SK-N-SH (cell line): ENCODE measurements at regions not wholly inside any gene's neighbourhood (a gene's known extent, or its start where the extent isn't known, plus 50 kb on each side); places are given as distances from the start of the nearest gene placed in this dataset.

Source experiments
- CTCF ChIA-PET: fragments of 300-600, 350-600 bp; formaldehyde crosslinking; extraction: SDS; loops from one replicate; lab custom pipeline; 2021; lab: Yijun Ruan, JAX
- POLR2A ChIA-PET: fragments of 350-600 bp; sonication (Branson Sonifier 250); formaldehyde crosslinking; extraction: SDS; loops from one replicate; lab custom pipeline; 2020; ENCODE audit warnings: antibody characterized with exemption, inconsistent platforms; lab: Yijun Ruan, JAX
- DNase-seq: peaks from one replicate; pipeline ENCODE4 v3.0.0; 2012
- H2AFZ ChIP-seq: fragments of 200-600 bp; sonication (generic); 2 replicates; pipeline ENCODE4 v1.8.1; 2016; ENCODE audit warnings: antibody characterized with exemption, mild to moderate bottlenecking, low read depth
- H3F3A ChIP-seq: fragments of 200-600 bp; sonication (generic); replicated peaks from 2 replicates; pipeline ENCODE3; 2016; ENCODE audit warnings: antibody characterized with exemption, mild to moderate bottlenecking; ENCODE audit not compliant: insufficient read depth
- H3K27ac ChIP-seq, 2 experiments: fragments of 200-500 bp in 1 of 2; fragments of 200-600 bp in 1 of 2; sonication (Bioruptor generic) in 1 of 2; sonication (generic), shearing (Covaris generic) in 1 of 2; 2 replicates each; pipeline versions ENCODE4 v1.5.1 to v1.6.1; 2014 to 2016; ENCODE audit warnings: low read depth in 2 of 2, inconsistent platforms in 1 of 2, low read length in 1 of 2, mild to moderate bottlenecking in 1 of 2, mixed read lengths in 1 of 2
- H3K27me3 ChIP-seq: fragments of 200-600 bp; sonication (generic), shearing (Covaris generic); 2 replicates; pipeline ENCODE4 v1.6.1; 2016; ENCODE audit warnings: mixed run types; ENCODE audit not compliant: insufficient read depth
- H3K36me3 ChIP-seq, 2 experiments: fragments of 200-500 bp in 1 of 2; fragments of 200-600 bp in 1 of 2; sonication (Bioruptor generic) in 1 of 2; sonication (generic) in 1 of 2; replicated peaks in 1 of 2; 2 replicates each; pipeline versions ENCODE3 to v1.5.1; 2014 to 2016; ENCODE audit warnings: low read length in 1 of 2, mild to moderate bottlenecking in 1 of 2; ENCODE audit not compliant: insufficient read depth in 2 of 2, control insufficient read depth in 1 of 2
- H3K4me1 ChIP-seq, 2 experiments: fragments of 200-500 bp in 1 of 2; fragments of 200-600 bp in 1 of 2; sonication (Bioruptor generic) in 1 of 2; sonication (generic), shearing (Covaris generic) in 1 of 2; 2 replicates each; pipeline versions ENCODE4 v1.5.1 to v1.6.1; 2014 to 2016; ENCODE audit warnings: low read depth in 1 of 2, low read length in 1 of 2, mixed run types in 1 of 2; ENCODE audit not compliant: insufficient read depth in 2 of 2, control insufficient read depth in 1 of 2
- H3K4me2 ChIP-seq: fragments of 200-600 bp; sonication (generic), shearing (Covaris generic); 2 replicates; pipeline ENCODE4 v1.6.1; 2017; ENCODE audit warnings: mixed run types
- H3K4me3 ChIP-seq, 2 experiments: fragments of 200-500 bp in 1 of 2; fragments of 200-600 bp in 1 of 2; sonication (Bioruptor generic) in 1 of 2; sonication (generic), shearing (Covaris generic) in 1 of 2; 2 replicates each; pipeline versions ENCODE4 v1.5.1 to v1.8.1; 2014 to 2016; ENCODE audit warnings: low read depth in 2 of 2, inconsistent platforms in 1 of 2, low read length in 1 of 2, mild to moderate bottlenecking in 1 of 2, mixed read lengths in 1 of 2, moderate library complexity in 1 of 2
- H3K79me2 ChIP-seq: fragments of 200-600 bp; sonication (generic); 2 replicates; pipeline ENCODE4 v1.8.1; 2017; ENCODE audit warnings: mild to moderate bottlenecking; ENCODE audit not compliant: insufficient read depth
- H3K9ac ChIP-seq: fragments of 200-600 bp; sonication (generic); 2 replicates; pipeline ENCODE4 v1.6.1; 2017; ENCODE audit warnings: mixed run types
- H3K9me2 ChIP-seq: fragments of 200-600 bp; sonication (generic); 2 replicates; pipeline ENCODE4 v1.6.1; 2017; ENCODE audit warnings: mixed run types
- H3K9me3 ChIP-seq: fragments of 200-600 bp; sonication (generic); 2 replicates; pipeline ENCODE4 v1.6.1; 2017; ENCODE audit warnings: mixed run types, mild to moderate bottlenecking, moderate library complexity
- H4K20me1 ChIP-seq: fragments of 200-600 bp; sonication (generic); 2 replicates; pipeline ENCODE4 v1.6.1; 2017; ENCODE audit warnings: mild to moderate bottlenecking, mixed run types; ENCODE audit not compliant: insufficient read depth
- CHD2 ChIP-seq: fragments of 150-350 bp; IDR thresholded peaks from 2 replicates; pipeline ENCODE4 v1.6.1; 2018; ENCODE audit warnings: low read length; ENCODE audit not compliant: partially characterized antibody
- EP300 ChIP-seq, 2 experiments: IDR thresholded peaks; 2 replicates each; pipeline versions ENCODE4 v1.4.0 to v1.6.1; 2012; ENCODE audit warnings: borderline replicate concordance in 1 of 2, low read depth in 1 of 2, low read length in 1 of 2
- EZH2phosphoT487 ChIP-seq: fragments of 200-600 bp; sonication (generic); IDR thresholded peaks from 2 replicates; pipeline ENCODE4 v1.6.1; 2017; ENCODE audit warnings: low read depth, mixed run types, mild to moderate bottlenecking, antibody characterized with exemption, moderate library complexity, borderline replicate concordance
- FOSL2 ChIP-seq: IDR thresholded peaks from 2 replicates; pipeline ENCODE4 v1.4.0; 2012; ENCODE audit warnings: low read depth, mild to moderate bottlenecking, moderate library complexity, borderline replicate concordance
- FOXJ3 ChIP-seq: sonication (generic); formaldehyde crosslinking; IDR thresholded peaks from 2 replicates; pipeline ENCODE4 v1.5.1; 2020; ENCODE audit warnings: mild to moderate bottlenecking, missing genetic modification reagents
- FOXM1 ChIP-seq: IDR thresholded peaks from 2 replicates; pipeline ENCODE4 v1.4.0; 2012; ENCODE audit warnings: low read depth, mild to moderate bottlenecking
- GABPA ChIP-seq: IDR thresholded peaks from 2 replicates; pipeline ENCODE4 v1.4.0; 2012; ENCODE audit warnings: low read depth, mild to moderate bottlenecking
- GATA2 ChIP-seq: sonication (generic); formaldehyde crosslinking; IDR thresholded peaks from 2 replicates; pipeline ENCODE4 v1.5.0; 2020; ENCODE audit warnings: mild to moderate bottlenecking, missing genetic modification reagents
- JUND ChIP-seq: IDR thresholded peaks from 2 replicates; pipeline ENCODE4 v1.4.0; 2012
- MEF2A ChIP-seq: IDR thresholded peaks from 2 replicates; pipeline ENCODE4 v1.4.0; 2012; ENCODE audit warnings: low read depth, borderline replicate concordance
- POLR2AphosphoS5 ChIP-seq: IDR thresholded peaks from 2 replicates; pipeline ENCODE4 v1.6.1; 2012; ENCODE audit warnings: low read depth, low read length
- RAD21 ChIP-seq: IDR thresholded peaks from 2 replicates; pipeline ENCODE4 v1.6.1; 2012; ENCODE audit warnings: mild to moderate bottlenecking, low read length
- RCOR1 ChIP-seq: fragments of 150-350 bp; IDR thresholded peaks from 2 replicates; pipeline ENCODE4 v1.6.1; 2017; ENCODE audit warnings: antibody characterized with exemption, low read length
- RFX5 ChIP-seq: IDR thresholded peaks from 2 replicates; pipeline ENCODE4 v1.6.1; 2012; ENCODE audit warnings: mild to moderate bottlenecking, improper control_type of control experiment, low read length
- RXRA ChIP-seq: IDR thresholded peaks from 2 replicates; pipeline ENCODE4 v1.4.0; 2012; ENCODE audit warnings: low read depth, mild to moderate bottlenecking, borderline replicate concordance
- SIN3A ChIP-seq: IDR thresholded peaks from 2 replicates; pipeline ENCODE4 v1.6.1; 2012; ENCODE audit warnings: low read depth, mild to moderate bottlenecking, low read length, moderate library complexity, borderline replicate concordance
- TAF1 ChIP-seq: IDR thresholded peaks from 2 replicates; pipeline ENCODE4 v1.6.1; 2012; ENCODE audit warnings: low read depth, mild to moderate bottlenecking, low read length, moderate library complexity, borderline replicate concordance
- WGBS: methylation state at CpG from one replicate; pipeline ENCODE4 v1.1.6; 2017; ENCODE audit warnings: low lambda C conversion rate; 5-methylcytosine and 5-hydroxymethylcytosine counted together
- TF ChIP-seq, protein P1 (sequence below): IDR thresholded peaks from 2 replicates; pipeline ENCODE4 v1.4.0; 2012; ENCODE audit warnings: low read depth, borderline replicate concordance
- TF ChIP-seq, protein P2 (sequence below): fragments of 150-350 bp; IDR thresholded peaks from 2 replicates; pipeline ENCODE4 v1.6.1; 2016; ENCODE audit warnings: mild to moderate bottlenecking, low read depth, low read length
- TF ChIP-seq, protein P3 (sequence below): IDR thresholded peaks from 2 replicates; pipeline ENCODE4 v1.4.0; 2012; ENCODE audit warnings: low read depth
- TF ChIP-seq, protein P4 (sequence below): fragments of 150-350 bp; IDR thresholded peaks from 2 replicates; pipeline ENCODE4 v1.6.1; 2017; ENCODE audit warnings: antibody characterized with exemption, low read length, low read depth, borderline replicate concordance

DNA sequence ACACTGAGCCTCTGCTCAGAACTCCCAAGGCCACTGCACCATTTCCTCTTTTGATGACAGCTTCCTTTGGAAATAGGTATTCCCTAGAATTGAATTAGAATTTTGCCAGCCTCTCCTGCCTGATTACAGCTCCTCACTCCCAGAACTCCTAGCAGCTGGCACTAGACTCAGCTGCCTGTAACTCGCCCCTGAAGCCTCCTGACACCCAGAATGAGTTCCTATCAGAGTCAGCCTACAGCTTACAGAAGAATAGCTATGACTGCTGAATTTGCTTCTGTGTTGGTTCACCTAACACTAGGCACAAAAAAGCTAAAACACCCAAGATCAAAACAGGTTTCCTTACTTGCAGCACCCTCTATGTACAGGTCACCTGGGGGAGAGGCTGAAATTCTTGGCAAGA is 108.2 kb upstream of the PTPRM start:
- H3K27me3 ChIP-seq, result no peaks in the 10 kb centered on the region
- no peak for TF ChIP-seq RAD21
- TF ChIP-seq GATA2 (CRISPR knock-in tag), result no peak
- TF ChIP-seq, protein P1, sequence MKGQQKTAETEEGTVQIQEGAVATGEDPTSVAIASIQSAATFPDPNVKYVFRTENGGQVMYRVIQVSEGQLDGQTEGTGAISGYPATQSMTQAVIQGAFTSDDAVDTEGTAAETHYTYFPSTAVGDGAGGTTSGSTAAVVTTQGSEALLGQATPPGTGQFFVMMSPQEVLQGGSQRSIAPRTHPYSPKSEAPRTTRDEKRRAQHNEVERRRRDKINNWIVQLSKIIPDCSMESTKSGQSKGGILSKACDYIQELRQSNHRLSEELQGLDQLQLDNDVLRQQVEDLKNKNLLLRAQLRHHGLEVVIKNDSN, result no peak
- TF ChIP-seq RFX5, result no peak
- TF ChIP-seq MEF2A, result no peak
- TF ChIP-seq FOXM1, result no peak
- no peak for TF ChIP-seq CHD2
- TF ChIP-seq TAF1, result no peak
- TF ChIP-seq SIN3A, result no peak
- TF ChIP-seq, all 33 proteins: peak for 0
- H4K20me1 ChIP-seq, result no peaks in the 10 kb centered on the region
- 27% methylated on average over 1 of the region's 1 CpG for WGBS
- H2AFZ ChIP-seq, result no peak overlapping the region
- H3K9me3 ChIP-seq, result no peaks in the 10 kb centered on the region
- H3K79me2 ChIP-seq, result no peaks in the 10 kb centered on the region
- no peak overlapping the region for H3K27ac ChIP-seq
- no peaks in the 10 kb centered on the region for H3K36me3 ChIP-seq
- peaks cover 0 to 7% of the 10 kb centered on the region in 2 experiments; a peak in 1 of 4 replicates for H3K4me1 ChIP-seq
- no peaks in the 10 kb centered on the region for H3K9me2 ChIP-seq
- CTCF ChIA-PET, result interaction anchor here (0.6 to 1.3 kb wide), 3 partner anchors 9 to 727 kb away, joined by 3 to 4 read pairs (median 3); no protein-coding TSS in a partner anchor
- H3K9ac ChIP-seq, result no peak overlapping the region
- no peak for DNase-seq
- POLR2A ChIA-PET, result no interaction called here
- H3F3A ChIP-seq, result no peaks in the 10 kb centered on the region
- no peak overlapping the region for H3K4me2 ChIP-seq
- H3K4me3 ChIP-seq, result no peak overlapping the region

DNA sequence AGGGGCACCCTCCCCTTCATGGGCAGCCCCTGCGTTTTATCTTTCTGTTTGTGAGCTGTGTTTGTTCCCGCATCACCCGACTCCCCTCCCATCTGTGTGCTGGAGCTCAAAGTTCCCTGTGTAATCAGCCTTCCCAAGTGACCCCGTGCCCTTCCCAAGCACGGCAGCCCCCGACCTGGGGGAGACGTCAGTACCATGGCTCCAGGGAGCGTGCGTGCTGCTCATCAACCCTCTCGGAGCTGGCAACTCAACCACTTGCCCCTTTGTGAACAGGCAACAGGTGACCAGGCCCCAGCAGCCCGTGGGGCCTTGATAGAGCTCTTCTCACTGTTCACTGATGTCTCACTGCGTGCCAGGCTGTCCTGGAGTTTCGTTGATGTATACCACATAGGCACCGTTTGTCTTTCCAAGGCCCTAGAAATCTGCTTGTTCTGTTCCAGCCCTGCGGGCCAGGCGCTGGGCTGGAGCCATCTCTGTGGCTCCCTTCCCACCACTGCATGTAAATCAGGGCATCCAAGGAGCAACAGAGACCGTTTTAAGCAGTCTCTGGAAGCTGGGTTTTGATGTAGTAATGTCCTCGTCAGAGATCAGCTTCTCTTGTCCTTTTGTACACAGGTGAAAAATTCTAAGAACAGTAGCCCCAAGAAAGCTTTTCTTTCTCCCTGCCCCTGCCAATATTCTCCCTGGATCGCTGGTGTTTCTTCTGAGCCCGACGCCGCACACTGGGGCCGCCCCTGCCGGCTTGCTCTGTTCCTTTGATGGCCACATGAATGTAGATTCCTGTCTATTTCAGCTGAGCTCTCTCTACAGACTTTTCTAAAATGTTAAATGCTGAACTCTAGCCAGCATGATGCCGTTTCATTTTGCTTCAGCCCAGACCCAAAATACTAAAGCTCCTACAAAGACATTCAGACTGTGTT is 107.0 kb upstream of the PTPRM start:
- Histone ChIP-seq H3K4me3 (no peak overlapping the region), H3K4me2 (no peak overlapping the region), H3K9me2 (no peaks in the 10 kb centered on the region), H3K9me3 (no peaks in the 10 kb centered on the region), H3K36me3 (no peaks in the 10 kb centered on the region), H3K79me2 (no peaks in the 10 kb centered on the region), H3F3A (no peaks in the 10 kb centered on the region), H3K9ac (no peak overlapping the region), H2AFZ (no peak overlapping the region), H3K27me3 (no peaks in the 10 kb centered on the region), H4K20me1 (no peaks in the 10 kb centered on the region), H3K27ac (no peak overlapping the region), H3K4me1 (peaks cover 0 to 7% of the 10 kb centered on the region in 2 experiments; a peak in 1 of 4 replicates)
- ChIA-PET POLR2A (no interaction called here), CTCF (interaction anchor here (1.1 to 1.3 kb wide), 3 partner anchors 10 to 107 kb away, joined by 3 to 5 read pairs (median 4); partner anchors contain the start of gene PTPRM)
- no peak for DNase-seq
- no peak for TF ChIP-seq FOSL2
- TF ChIP-seq POLR2AphosphoS5, result no peak
- TF ChIP-seq EP300 (IDR thresholded peaks at IDR 0.05; ENCODE audit: borderline replicate concordance in 1 of 2, low read depth in 1 of 2, low read length in 1 of 2), result no peak
- TF ChIP-seq, protein P2, sequence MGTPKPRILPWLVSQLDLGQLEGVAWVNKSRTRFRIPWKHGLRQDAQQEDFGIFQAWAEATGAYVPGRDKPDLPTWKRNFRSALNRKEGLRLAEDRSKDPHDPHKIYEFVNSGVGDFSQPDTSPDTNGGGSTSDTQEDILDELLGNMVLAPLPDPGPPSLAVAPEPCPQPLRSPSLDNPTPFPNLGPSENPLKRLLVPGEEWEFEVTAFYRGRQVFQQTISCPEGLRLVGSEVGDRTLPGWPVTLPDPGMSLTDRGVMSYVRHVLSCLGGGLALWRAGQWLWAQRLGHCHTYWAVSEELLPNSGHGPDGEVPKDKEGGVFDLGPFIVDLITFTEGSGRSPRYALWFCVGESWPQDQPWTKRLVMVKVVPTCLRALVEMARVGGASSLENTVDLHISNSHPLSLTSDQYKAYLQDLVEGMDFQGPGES, result no peak
- no peak for TF ChIP-seq EZH2phosphoT487
- TF ChIP-seq RCOR1, result no peak
- TF ChIP-seq, protein P3, sequence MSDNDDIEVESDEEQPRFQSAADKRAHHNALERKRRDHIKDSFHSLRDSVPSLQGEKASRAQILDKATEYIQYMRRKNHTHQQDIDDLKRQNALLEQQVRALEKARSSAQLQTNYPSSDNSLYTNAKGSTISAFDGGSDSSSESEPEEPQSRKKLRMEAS, result no peak
- TF ChIP-seq GABPA, result no peak
- no peak for TF ChIP-seq JUND
- TF ChIP-seq, protein P4, sequence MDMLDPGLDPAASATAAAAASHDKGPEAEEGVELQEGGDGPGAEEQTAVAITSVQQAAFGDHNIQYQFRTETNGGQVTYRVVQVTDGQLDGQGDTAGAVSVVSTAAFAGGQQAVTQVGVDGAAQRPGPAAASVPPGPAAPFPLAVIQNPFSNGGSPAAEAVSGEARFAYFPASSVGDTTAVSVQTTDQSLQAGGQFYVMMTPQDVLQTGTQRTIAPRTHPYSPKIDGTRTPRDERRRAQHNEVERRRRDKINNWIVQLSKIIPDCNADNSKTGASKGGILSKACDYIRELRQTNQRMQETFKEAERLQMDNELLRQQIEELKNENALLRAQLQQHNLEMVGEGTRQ, result no peak
- TF ChIP-seq GATA2 (CRISPR knock-in tag), result no peak
- no peak for TF ChIP-seq FOXJ3 (CRISPR knock-in tag)
- TF ChIP-seq TAF1, result no peak
- no peak for TF ChIP-seq RXRA
- 50% methylated on average over 24 of the region's 25 CpGs for WGBS
